Lung microvascular endothelial cell (primary cell): ENCODE measurements at regions not wholly inside any gene's neighbourhood (a gene's known extent, or its start where the extent isn't known, plus 50 kb on each side); places are given as distances from the start of the nearest gene placed in this dataset.
"Not testable (repeated sequence)": the region's sequence is repeated elsewhere in the genome, so short reads cannot be mapped to it uniquely, and the experiment has no call there.

ENCODE experiments used
- DNase-seq, 2 donors: peaks; one replicate each; pipeline versions ENCODE4 v3.0.0 to v3.0.0-alpha.2; 2010; ENCODE audit warnings: low read depth in 2 of 2

GRCh38 chr4:138510053-138510452 is 267.9 kb upstream of the SLC7A11 start:
- no peak for DNase-seq

- no peak for DNase-seq
Observed at GRCh38 chr4:138509346-138509745, 267.2 kb upstream of the SLC7A11 start.

DNA sequence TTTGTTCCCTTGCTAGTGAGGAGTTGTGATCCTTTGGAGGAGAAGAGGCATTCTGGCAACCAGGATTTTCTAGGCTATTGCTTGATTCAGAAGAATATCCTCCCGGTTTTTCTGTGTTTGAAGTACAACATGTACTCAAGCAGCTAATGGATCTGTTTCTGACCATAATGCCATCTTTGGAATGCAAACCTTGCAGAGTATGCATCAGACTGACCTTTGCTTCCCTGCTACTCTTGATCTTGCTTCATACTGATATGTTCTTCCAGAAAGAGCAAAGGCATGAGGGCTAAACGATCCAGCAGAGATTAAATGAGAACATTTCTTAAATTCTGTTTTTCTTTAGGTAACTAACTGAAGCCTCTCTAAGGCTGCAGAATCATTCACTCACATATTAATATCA is 265.4 kb upstream of the SLC7A11 start:
- DNase-seq, result no peak

DNA sequence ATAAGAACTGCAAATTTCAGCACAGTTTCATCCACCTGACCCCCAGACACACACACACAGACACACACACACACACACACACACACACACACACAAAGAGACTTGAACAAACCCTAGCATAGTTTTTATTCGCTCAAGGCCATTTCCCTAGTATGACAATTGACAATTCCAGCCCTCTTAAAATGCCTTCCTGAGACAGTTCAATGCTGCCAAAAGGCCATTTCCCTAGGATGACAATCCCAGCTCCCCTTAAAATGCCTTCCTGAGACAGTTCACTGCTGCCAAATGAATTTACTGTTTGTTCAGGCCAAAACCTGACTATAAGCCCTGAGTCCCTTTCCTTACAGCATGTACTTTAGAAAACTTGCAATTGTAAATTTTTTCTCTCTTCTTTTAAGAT is 259.5 kb upstream of the SLC7A11 start:
- no peak for DNase-seq

- no peak for DNase-seq
Observed at GRCh38 chr4:138500869-138501268, 258.7 kb upstream of the SLC7A11 start.

GRCh38 chr4:138499627-138500026 is 257.5 kb upstream of the SLC7A11 start:
- DNase-seq, result no peak

DNA sequence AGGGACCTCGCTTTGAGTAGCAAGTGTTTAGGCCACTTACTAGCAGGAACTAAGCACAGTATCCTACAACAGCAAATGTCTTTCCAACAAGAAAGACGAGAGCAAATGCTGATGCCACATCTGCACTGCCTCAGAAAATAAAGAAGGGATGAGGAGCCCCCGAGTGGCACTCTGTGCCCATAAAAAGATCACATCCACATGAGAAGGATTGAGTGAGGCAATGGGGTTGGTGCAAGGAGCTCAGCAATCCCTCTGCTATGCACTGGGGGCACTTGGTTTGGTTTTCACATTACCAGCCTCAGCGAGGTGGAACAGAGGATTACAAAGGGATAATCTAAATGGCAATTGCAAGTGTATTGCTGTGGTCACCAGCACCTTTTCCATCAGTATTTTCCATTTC is 252.8 kb upstream of the SLC7A11 start:
- DNase-seq, result peak in 1 of 2 donors; percentile 48

DNA sequence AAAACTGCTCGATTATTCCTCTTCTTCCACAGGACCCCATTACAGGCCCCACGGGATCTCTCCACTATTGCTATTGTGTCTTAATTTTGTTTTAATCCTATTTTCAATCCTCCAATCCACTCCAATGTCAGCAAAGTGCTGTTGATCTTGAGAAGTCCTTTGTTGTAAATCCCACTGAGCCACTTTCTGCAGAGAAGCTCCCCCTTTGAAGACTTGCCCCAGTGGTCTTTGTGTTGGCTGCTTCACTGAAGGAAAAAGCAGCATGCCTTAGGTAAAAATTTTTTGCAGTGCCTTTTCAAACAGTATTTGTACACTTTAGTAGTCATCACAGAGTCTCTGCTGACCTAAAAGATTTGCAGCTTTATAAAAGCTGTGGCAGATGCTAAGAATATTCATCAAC is 252.0 kb upstream of the SLC7A11 start:
- no peak for DNase-seq

- DNase-seq, result no peak
Observed at GRCh38 chr4:138492176-138492575, 250.0 kb upstream of the SLC7A11 start.

DNA sequence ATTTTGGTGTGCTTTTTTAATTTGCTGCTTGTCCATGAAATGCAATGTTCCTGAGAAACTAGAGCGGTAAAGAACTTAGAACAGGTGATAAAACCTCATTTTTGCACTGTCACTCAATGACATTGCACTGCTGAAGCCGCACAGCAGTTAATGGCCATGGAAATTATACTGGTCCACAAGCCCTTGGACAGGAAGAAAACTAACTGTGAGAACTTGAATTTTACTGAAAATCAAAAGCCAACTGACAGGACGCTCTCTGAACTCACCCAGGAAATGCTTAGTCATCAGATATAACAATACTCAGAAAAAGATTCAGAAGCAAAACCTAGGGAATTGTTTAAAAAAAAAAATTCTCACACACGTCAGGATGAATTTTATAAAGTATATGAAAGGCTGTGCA is 246.4 kb upstream of the SLC7A11 start:
- DNase-seq, result peak in 1 of 2 donors; percentile 28

DNA sequence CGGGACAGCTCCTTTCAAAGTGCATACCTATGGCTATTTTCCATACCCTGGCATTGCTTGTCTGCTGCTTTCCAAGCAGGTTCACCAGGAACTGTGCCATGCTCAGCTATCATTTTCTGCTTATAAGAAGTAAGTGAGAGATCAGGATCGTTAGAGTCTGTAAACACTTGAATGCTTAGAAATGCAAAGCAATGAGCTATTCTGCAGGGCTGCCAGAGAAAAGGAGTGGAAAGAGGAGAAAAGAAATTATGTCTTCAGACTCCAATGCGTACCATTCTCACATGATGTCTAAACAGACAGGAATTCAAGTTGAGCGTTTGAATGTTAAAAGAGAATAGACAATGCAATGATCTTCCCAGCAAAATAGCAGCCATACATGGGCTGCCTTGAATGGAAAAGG is 245.5 kb upstream of the SLC7A11 start:
- DNase-seq, result no peak

DNA sequence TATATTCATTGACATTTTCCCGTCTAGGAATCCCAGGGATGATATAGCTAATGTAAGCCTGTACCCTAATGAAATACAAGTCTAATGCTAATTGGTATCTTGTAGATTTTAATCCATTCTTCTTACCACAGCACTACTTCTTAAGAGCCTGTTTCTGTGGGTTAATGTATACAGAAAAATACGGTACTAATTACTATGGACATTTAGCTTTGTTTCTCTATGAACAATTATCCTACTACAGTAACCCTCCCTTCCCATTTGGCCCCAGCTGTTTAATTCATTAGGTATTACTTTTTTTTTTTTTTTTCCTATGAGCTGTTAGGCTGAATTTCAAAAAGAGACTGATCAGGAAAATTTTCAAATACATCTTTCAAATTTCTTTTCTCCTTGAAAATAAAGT is 245.1 kb upstream of the SLC7A11 start:
- no peak for DNase-seq

- DNase-seq, result no peak
Observed at GRCh38 chr4:138485498-138485897, 243.3 kb upstream of the SLC7A11 start.

- no peak for DNase-seq
Observed at GRCh38 chr4:138475116-138475515, 233.0 kb upstream of the SLC7A11 start.

- no peak for DNase-seq
Observed at GRCh38 chr4:138473339-138473738, 231.2 kb upstream of the SLC7A11 start.

DNA sequence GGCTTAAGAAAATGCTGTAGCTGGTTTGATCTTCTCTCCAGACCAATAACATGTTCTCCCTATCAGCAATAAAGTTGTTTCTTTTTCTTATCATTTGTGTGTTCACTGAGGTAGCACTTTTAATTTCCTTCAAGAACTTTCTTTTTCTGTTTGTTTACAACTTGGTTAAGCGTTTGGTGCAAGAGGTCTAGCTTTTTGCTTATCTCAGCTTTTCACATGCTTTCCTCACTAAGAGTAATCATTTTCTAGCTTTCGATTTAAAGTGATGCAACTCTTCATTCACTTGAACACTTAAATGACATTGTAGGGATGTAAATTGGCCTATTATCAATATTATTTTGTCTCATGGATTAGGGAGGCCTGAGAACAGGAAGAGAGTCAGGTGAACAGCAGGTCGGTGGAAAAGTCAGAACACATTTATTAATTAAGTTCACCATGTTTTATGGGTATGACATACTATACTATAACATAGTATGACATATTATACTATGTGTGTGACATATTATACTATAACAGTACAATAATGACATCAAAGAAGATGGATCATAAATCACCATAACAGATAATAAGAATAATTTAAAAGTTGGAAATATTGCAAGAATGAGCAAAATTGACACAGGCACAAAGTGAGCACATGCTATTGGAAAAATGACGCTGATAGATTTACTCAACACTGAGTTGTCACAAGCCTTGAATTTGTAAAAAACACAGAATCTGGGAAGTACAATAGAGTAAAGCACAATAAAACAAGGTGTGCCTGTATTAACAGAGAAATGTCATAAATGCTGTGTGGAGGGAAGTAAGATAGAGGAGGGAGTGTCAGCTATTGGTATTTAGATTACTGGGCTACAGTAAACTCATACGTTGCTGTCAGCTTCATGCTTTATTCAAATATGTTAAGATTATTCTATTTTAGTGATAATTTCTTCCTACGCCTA is 218.6 kb upstream of the SLC7A11 start:
- no peak for DNase-seq

- DNase-seq, result no peak
Observed at GRCh38 chr4:138458751-138459150, 216.6 kb upstream of the SLC7A11 start.

DNA sequence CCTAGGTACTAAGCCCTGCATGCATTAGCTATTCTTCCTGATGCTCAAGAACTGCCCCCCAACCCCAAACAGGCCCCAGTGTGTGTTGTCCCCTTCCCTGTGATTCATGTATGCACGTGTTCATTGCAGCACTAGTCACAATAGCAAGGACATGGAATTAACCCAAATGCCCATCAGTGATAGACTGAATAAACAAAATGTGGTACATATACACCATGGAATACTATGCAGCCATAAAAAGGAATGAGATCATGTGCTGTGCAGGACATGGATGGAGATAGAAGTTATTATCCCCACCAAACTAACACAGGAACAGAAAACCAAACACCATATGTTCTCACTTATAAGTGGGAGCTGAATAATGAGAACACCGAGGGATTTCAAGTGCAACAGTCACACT is 214.2 kb upstream of the SLC7A11 start:
- not testable (repeated sequence) for DNase-seq

DNA sequence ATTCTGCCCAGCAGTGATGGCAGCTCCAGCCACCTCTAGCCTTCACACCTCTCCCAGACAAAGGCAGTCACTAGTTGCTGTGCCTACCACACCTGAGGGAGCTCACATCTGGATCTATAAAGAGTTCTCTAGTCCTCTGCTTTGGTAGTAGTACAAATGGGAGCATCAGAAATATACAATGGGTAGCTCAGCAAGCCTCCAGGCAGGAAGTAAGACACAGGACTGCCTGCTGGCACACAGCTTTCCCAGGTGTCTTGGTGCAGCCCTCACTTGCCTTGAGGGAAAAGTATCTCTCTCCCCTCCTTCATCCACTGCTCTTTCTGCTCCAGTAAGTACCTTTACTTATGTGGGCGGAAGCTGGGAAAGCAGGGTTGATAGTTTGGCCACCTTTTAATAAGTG is 212.9 kb upstream of the SLC7A11 start:
- DNase-seq, result no peak

GRCh38 chr4:138452826-138453225 is 210.7 kb upstream of the SLC7A11 start:
- DNase-seq, result no peak

DNA sequence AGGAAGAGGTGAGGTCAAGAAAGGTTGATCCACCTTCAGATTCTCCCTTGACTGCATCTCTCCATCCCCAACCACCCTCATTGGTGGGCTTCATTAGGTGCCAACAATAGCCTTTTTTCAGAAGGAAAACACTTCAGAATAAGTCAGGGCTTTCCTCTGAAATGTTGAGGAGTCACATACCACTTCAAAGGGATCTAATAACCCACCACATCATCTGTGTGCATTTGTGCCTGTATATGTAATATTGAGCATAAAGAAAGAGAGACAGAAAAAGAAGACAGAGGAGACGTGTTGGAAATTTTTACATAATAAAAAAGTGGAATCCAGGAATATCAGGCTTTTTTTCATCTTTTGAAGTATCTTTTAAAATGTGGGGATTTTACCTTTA is 209.1 kb upstream of the SLC7A11 start:
- DNase-seq, result no peak

DNA sequence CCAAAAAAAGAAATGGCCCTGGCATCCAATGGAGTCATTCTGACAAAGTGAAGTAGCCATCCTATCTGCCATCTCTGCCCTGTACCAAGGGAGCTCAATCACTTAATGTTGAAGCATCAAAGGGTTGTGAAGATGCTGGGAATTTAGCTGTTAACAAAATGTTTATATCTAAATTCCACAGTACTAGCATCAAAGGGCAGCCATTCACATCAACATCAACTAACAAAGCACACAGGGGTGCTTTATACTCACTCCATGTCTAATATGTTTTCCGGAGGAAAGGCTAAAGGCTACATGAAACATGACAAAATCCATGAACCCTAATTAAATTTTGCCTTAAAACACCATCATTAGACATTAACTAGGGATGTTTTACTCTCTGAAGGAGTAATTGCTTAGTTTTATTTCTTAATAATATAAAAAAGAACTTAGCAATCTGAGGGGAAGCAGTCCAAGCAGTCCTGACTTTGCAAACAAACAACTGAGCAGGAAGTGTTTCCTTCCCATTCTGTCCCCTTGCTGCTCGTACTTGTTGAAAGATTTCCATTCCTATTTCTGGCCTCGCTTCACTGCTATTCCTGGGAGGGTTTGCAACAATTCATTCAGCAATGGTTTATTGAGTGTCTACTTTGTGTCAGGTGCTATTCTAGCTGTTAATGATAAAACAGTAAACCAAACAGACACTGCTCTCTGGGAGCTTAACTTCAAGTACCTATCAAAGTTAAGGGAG is 208.6 kb upstream of the SLC7A11 start:
- DNase-seq, result peak; percentile 8 to 15

- DNase-seq, result peak in 1 of 2 donors; percentile 14
Observed at GRCh38 chr4:138449938-138450337, 207.8 kb upstream of the SLC7A11 start.
